Glutamatergic neuron (in vitro differentiated cells): ENCODE measurements at regions not wholly inside any gene's neighbourhood (a gene's known extent, or its start where the extent isn't known, plus 50 kb on each side); places are given as distances from the start of the nearest gene placed in this dataset.

Source experiments
- DNase-seq: peaks from one replicate; pipeline ENCODE4 v3.0.0; 2022
- H3K27ac Mint-ChIP-seq: one replicate; pipeline ENCODE4 v1.8.0; 2020; ENCODE audit warnings: mild to moderate bottlenecking, mixed read lengths, inconsistent platforms; ENCODE audit not compliant: unreplicated experiment
- H3K27me3 Mint-ChIP-seq: one replicate; pipeline ENCODE4 v1.8.0; 2020; ENCODE audit warnings: mild to moderate bottlenecking, moderate library complexity, mixed read lengths, inconsistent platforms; ENCODE audit not compliant: unreplicated experiment
- H3K36me3 Mint-ChIP-seq: one replicate; pipeline ENCODE4 v1.8.0; 2020; ENCODE audit warnings: mild to moderate bottlenecking, mixed read lengths, inconsistent platforms; ENCODE audit not compliant: unreplicated experiment
- H3K4me1 Mint-ChIP-seq: one replicate; pipeline ENCODE4 v1.8.0; 2020; ENCODE audit warnings: mild to moderate bottlenecking, low read depth, mixed read lengths, inconsistent platforms; ENCODE audit not compliant: unreplicated experiment
- H3K4me3 Mint-ChIP-seq: one replicate; pipeline ENCODE4 v1.8.0; 2020; ENCODE audit warnings: mild to moderate bottlenecking, mixed read lengths, inconsistent platforms; ENCODE audit not compliant: unreplicated experiment
- H3K9me3 Mint-ChIP-seq: one replicate; pipeline ENCODE4 v1.8.0; 2020; ENCODE audit warnings: mild to moderate bottlenecking, moderate library complexity, mixed read lengths, inconsistent platforms; ENCODE audit not compliant: unreplicated experiment
- CTCF ChIP-seq: fragments of 200-600 bp; sonication (generic); IDR thresholded peaks from one replicate; pipeline ENCODE4 v1.5.0; 2021; ENCODE audit not compliant: partially characterized antibody, unreplicated experiment

DNA sequence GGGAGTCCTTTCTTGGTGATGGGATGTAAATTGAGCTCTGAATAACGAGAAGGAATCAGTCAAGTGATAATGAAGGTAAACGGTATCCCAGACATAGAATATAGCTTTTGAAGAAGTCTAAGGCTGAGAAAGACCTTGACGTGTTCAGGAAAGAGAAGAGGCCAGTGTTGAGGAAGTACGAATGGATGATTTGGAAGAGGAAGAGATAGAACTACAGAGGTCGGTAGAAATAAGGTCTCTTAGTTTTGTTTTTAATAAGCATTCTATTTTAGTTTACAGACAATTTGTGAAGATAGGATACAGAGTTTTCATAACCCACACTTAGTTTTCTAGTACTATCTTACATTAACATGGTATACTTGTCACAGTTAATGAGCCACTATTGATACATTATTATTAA, 1598.1 kb downstream of the FAM181B start:
- Mint-ChIP-seq H3K27me3 (no peaks in the 10 kb centered on the region), H3K4me3 (no peak overlapping the region), H3K36me3 (no peaks in the 10 kb centered on the region), H3K4me1 (no peaks in the 10 kb centered on the region), H3K27ac (no peak overlapping the region), H3K9me3 (no peaks in the 10 kb centered on the region)
- no peak for DNase-seq
- no peak for TF ChIP-seq CTCF

DNA sequence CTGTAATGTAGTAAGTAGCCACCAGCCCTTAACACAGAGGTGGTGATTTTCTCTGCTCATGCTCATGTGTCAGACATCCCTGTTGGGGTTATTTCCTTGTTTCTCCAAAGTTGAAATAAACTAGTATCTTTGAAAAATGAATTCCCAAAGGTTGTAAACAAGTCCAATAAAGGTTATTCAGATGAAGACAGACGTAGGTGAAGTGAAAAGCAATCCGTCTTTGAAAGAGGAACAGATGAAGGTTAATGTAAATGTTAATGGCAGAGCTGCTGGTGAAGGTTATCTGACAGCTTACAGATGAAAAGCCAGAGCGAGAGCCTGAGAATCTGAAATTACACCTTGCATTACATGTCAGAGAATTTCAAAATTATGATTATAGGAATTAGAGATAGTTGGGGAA, 1604.0 kb downstream of the FAM181B start:
- H3K4me1 Mint-ChIP-seq = no peaks in the 10 kb centered on the region
- no peak for DNase-seq
- no peak overlapping the region for H3K27ac Mint-ChIP-seq
- no peaks in the 10 kb centered on the region for H3K36me3 Mint-ChIP-seq
- no peaks in the 10 kb centered on the region for H3K27me3 Mint-ChIP-seq
- no peak overlapping the region for H3K4me3 Mint-ChIP-seq
- no peak for TF ChIP-seq CTCF
- H3K9me3 Mint-ChIP-seq = no peaks in the 10 kb centered on the region

- H3K36me3 Mint-ChIP-seq = no peaks in the 10 kb centered on the region
- H3K9me3 Mint-ChIP-seq = no peaks in the 10 kb centered on the region
- no peaks in the 10 kb centered on the region for H3K4me1 Mint-ChIP-seq
- DNase-seq = no peak
- H3K4me3 Mint-ChIP-seq = no peak overlapping the region
- TF ChIP-seq CTCF = no peak
- H3K27ac Mint-ChIP-seq = no peak overlapping the region
- no peaks in the 10 kb centered on the region for H3K27me3 Mint-ChIP-seq
Observed at GRCh38 chr11:81112718-81113117, 1620.9 kb downstream of the FAM181B start.

DNA sequence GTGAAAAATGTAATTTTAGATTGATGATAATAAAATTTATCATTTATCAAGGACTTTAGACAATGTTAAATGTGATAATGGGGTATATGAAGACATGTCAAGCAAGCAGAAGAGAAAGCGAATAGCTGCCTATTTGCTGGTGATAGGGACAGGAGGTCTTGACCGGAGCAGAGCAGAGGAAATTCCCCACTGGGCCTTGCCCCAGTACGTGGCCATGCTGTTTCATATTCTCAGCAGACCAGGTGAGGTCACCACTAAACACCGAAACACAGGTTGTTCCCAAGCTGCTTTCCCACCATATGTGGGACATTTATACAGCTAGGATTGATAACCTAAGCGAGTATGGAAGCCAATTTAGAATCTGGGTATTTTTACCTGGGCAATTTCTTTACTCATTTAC, 1629.6 kb downstream of the FAM181B start:
- Mint-ChIP-seq H3K4me1 (no peaks in the 10 kb centered on the region), H3K27ac (no peak overlapping the region), H3K27me3 (no peaks in the 10 kb centered on the region), H3K36me3 (no peaks in the 10 kb centered on the region), H3K4me3 (no peak overlapping the region), H3K9me3 (no peaks in the 10 kb centered on the region)
- TF ChIP-seq CTCF = no peak
- no peak for DNase-seq

DNA sequence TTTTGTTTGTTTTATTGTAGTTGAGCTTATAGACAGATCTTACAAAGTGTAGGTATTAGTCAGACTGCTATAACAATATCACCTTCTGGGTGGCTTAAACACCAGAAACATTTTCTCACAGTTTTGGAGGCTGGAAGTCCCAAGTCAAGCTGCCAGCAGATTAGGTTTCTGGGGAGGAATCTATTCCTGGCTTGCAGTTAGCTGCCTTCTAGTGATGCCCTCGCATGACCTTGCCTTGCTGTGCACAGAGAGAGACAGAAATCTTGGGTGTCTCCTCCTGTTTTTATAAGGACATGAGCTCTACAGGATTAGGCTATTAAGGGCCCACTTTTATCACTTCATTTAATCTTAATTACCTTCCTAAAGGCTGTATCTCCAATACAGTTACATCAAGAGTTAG, 1635.2 kb downstream of the FAM181B start:
- no peaks in the 10 kb centered on the region for H3K9me3 Mint-ChIP-seq
- H3K4me1 Mint-ChIP-seq = no peaks in the 10 kb centered on the region
- H3K4me3 Mint-ChIP-seq = no peak overlapping the region
- no peak overlapping the region for H3K27ac Mint-ChIP-seq
- TF ChIP-seq CTCF = no peak
- H3K27me3 Mint-ChIP-seq = no peaks in the 10 kb centered on the region
- DNase-seq = no peak
- H3K36me3 Mint-ChIP-seq = no peaks in the 10 kb centered on the region
